MM.1S (cell line): ENCODE measurements at regions not wholly inside any gene's neighbourhood (a gene's known extent, or its start where the extent isn't known, plus 50 kb on each side); places are given as distances from the start of the nearest gene placed in this dataset.

ENCODE experiments used
- DNase-seq: peaks from one replicate; pipeline ENCODE4 v3.0.0-alpha.2; 2015
- H2AFZ ChIP-seq: fragments of 300-600 bp; sonication (generic); 2 replicates; pipeline ENCODE4 v1.6.0; 2016; ENCODE audit warnings: antibody characterized with exemption, low read length
- H3F3A ChIP-seq: fragments of 300-600 bp; sonication (generic); 2 replicates; pipeline ENCODE4 v1.6.1; 2016; ENCODE audit warnings: mild to moderate bottlenecking, antibody characterized with exemption, low read length, moderate library complexity, mixed read lengths; ENCODE audit not compliant: insufficient read depth
- H3K27ac ChIP-seq: fragments of 300-600 bp; sonication (generic); 2 replicates; pipeline ENCODE4 v1.5.1; 2016; ENCODE audit warnings: mild to moderate bottlenecking, low read length
- H3K27me3 ChIP-seq: fragments of 300-600 bp; sonication (generic); replicated peaks from 2 replicates; pipeline ENCODE4 v1.6.0; 2016; ENCODE audit warnings: low read length; ENCODE audit not compliant: insufficient read depth
- H3K36me3 ChIP-seq: fragments of 300-600 bp; sonication (generic); replicated peaks from 2 replicates; pipeline ENCODE4 v1.6.1; 2016; ENCODE audit warnings: mild to moderate bottlenecking, low read length, mixed read lengths; ENCODE audit not compliant: insufficient read depth
- H3K4me1 ChIP-seq: fragments of 300-600 bp; sonication (generic); 2 replicates; pipeline ENCODE4 v1.6.1; 2016; ENCODE audit warnings: low read length, mixed read lengths
- H3K4me2 ChIP-seq: fragments of 300-600 bp; sonication (generic); 2 replicates; pipeline ENCODE4 v1.6.0; 2016; ENCODE audit warnings: low read depth, low read length
- H3K4me3 ChIP-seq: fragments of 300-600 bp; sonication (generic); 2 replicates; pipeline ENCODE4 v1.5.1; 2016; ENCODE audit warnings: low read length, mixed read lengths
- H3K79me2 ChIP-seq: fragments of 300-600 bp; sonication (generic); 2 replicates; pipeline ENCODE4 v1.6.1; 2016; ENCODE audit warnings: mixed run types, low read length, mixed read lengths
- H3K9ac ChIP-seq: fragments of 300-600 bp; sonication (generic); 2 replicates; pipeline ENCODE4 v1.6.1; 2016; ENCODE audit warnings: low read length, mixed read lengths
- H3K9me2 ChIP-seq: fragments of 300-600 bp; sonication (generic); replicated peaks from 2 replicates; pipeline ENCODE4 v1.6.1; 2016; ENCODE audit warnings: mild to moderate bottlenecking, low read length, mixed read lengths; ENCODE audit not compliant: insufficient read depth
- H3K9me3 ChIP-seq: fragments of 300-600 bp; sonication (generic); replicated peaks from 2 replicates; pipeline ENCODE4 v1.6.1; 2016; ENCODE audit warnings: mild to moderate bottlenecking, low read length, mixed read lengths; ENCODE audit not compliant: insufficient read depth
- H4K20me1 ChIP-seq: fragments of 300-600 bp; sonication (generic); 2 replicates; pipeline ENCODE4 v1.6.1; 2016; ENCODE audit warnings: mild to moderate bottlenecking, low read length, moderate library complexity, mixed read lengths; ENCODE audit not compliant: insufficient read depth
- CTCF ChIP-seq: fragments of 300-600 bp; sonication (generic); IDR thresholded peaks from 2 replicates; pipeline ENCODE4 v1.5.1; 2016; ENCODE audit warnings: antibody characterized with exemption, low read length, mixed read lengths
- EZH2 ChIP-seq: fragments of 300-600 bp; sonication (generic); optimal IDR thresholded peaks from 2 replicates; pipeline ENCODE3; 2017; ENCODE audit warnings: low read depth, mild to moderate bottlenecking, antibody characterized with exemption, low read length, mixed read lengths
- EZH2phosphoT487 ChIP-seq: fragments of 300-600 bp; sonication (generic); IDR thresholded peaks from 2 replicates; pipeline ENCODE4 v1.6.1; 2018; ENCODE audit warnings: antibody characterized with exemption, low read length

- Histone ChIP-seq H4K20me1 (no peaks in the 10 kb centered on the region), H3K9me2 (no peaks in the 10 kb centered on the region), H3K4me2 (no peak overlapping the region), H3K79me2 (no peaks in the 10 kb centered on the region), H2AFZ (no peak overlapping the region), H3K9ac (no peak overlapping the region), H3K4me3 (no peak overlapping the region), H3K27ac (no peak overlapping the region), H3K27me3 (no peaks in the 10 kb centered on the region), H3K9me3 (no peaks in the 10 kb centered on the region), H3K36me3 (no peaks in the 10 kb centered on the region), H3F3A (no peaks in the 10 kb centered on the region), H3K4me1 (no peaks in the 10 kb centered on the region)
- TF ChIP-seq EZH2 (no peak), EZH2phosphoT487 (no peak), CTCF (no peak)
- no peak for DNase-seq
These were observed 166.6 kb downstream of the ZBTB18 start for GRCh38 chr1:244217711-244218110.

- H2AFZ ChIP-seq: no peak overlapping the region
- no peaks in the 10 kb centered on the region for H3K4me1 ChIP-seq
- H3K9me3 ChIP-seq: no peaks in the 10 kb centered on the region
- no peaks in the 10 kb centered on the region for H3K27me3 ChIP-seq
- H3K27ac ChIP-seq: no peak overlapping the region
- no peak overlapping the region for H3K9ac ChIP-seq
- H3K4me3 ChIP-seq: no peak overlapping the region
- no peaks in the 10 kb centered on the region for H3K9me2 ChIP-seq
- H3K79me2 ChIP-seq: no peaks in the 10 kb centered on the region
- TF ChIP-seq CTCF: no peak
- no peak for TF ChIP-seq EZH2phosphoT487
- no peak for TF ChIP-seq EZH2
- no peaks in the 10 kb centered on the region for H3F3A ChIP-seq
- no peak for DNase-seq
- no peaks in the 10 kb centered on the region for H3K36me3 ChIP-seq
- no peak overlapping the region for H3K4me2 ChIP-seq
- no peaks in the 10 kb centered on the region for H4K20me1 ChIP-seq
These were observed 167.1 kb downstream of the ZBTB18 start for GRCh38 chr1:244218220-244218619.

GRCh38 chr1:244219149-244219548 lies 168.1 kb downstream of the ZBTB18 start:
- no peak overlapping the region for H3K4me3 ChIP-seq
- no peaks in the 10 kb centered on the region for H3K4me1 ChIP-seq
- H2AFZ ChIP-seq: no peak overlapping the region
- H3K36me3 ChIP-seq: no peaks in the 10 kb centered on the region
- no peak overlapping the region for H3K4me2 ChIP-seq
- no peak overlapping the region for H3K27ac ChIP-seq
- no peak for DNase-seq
- no peaks in the 10 kb centered on the region for H3K9me3 ChIP-seq
- H3K9me2 ChIP-seq: no peaks in the 10 kb centered on the region
- no peak for TF ChIP-seq EZH2
- no peak for TF ChIP-seq CTCF
- TF ChIP-seq EZH2phosphoT487: no peak
- no peaks in the 10 kb centered on the region for H3K79me2 ChIP-seq
- no peaks in the 10 kb centered on the region for H3F3A ChIP-seq
- H3K27me3 ChIP-seq: no peaks in the 10 kb centered on the region
- no peaks in the 10 kb centered on the region for H4K20me1 ChIP-seq
- no peak overlapping the region for H3K9ac ChIP-seq

- Histone ChIP-seq H2AFZ (no peak overlapping the region), H3F3A (no peaks in the 10 kb centered on the region), H3K79me2 (no peaks in the 10 kb centered on the region), H3K4me3 (no peak overlapping the region), H3K4me2 (no peak overlapping the region), H3K9me3 (no peaks in the 10 kb centered on the region), H3K4me1 (no peaks in the 10 kb centered on the region), H3K27me3 (no peaks in the 10 kb centered on the region), H3K36me3 (no peaks in the 10 kb centered on the region), H3K9ac (no peak overlapping the region), H4K20me1 (no peaks in the 10 kb centered on the region), H3K9me2 (no peaks in the 10 kb centered on the region), H3K27ac (no peak overlapping the region)
- TF ChIP-seq EZH2phosphoT487 (no peak), EZH2 (no peak), CTCF (no peak)
- no peak for DNase-seq
These were observed 168.7 kb downstream of the ZBTB18 start for GRCh38 chr1:244219802-244220201.
